H9 (cell line): ENCODE measurements at regions not wholly inside any gene's neighbourhood (a gene's known extent, or its start where the extent isn't known, plus 50 kb on each side); places are given as distances from the start of the nearest gene placed in this dataset.

ENCODE experiments used
- DNase-seq: peaks from one replicate; pipeline ENCODE4 v3.0.0-alpha.2; 2017
- H2AFZ ChIP-seq: one replicate; pipeline ENCODE4 v1.6.1; 2013; ENCODE audit warnings: mild to moderate bottlenecking, low read length, control low read depth, moderate library complexity
- H2AK5ac ChIP-seq: 2 replicates; pipeline ENCODE4 v1.6.1; 2013; ENCODE audit warnings: low read length, control low read depth, mixed read lengths; ENCODE audit not compliant: insufficient read length
- H2BK120ac ChIP-seq: one replicate; pipeline ENCODE4 v1.6.1; 2013; ENCODE audit warnings: low read depth, mild to moderate bottlenecking, low read length, control low read depth, inconsistent platforms; ENCODE audit not compliant: poor library complexity, severe bottlenecking
- H2BK12ac ChIP-seq: 2 replicates; pipeline ENCODE4 v1.6.1; 2013; ENCODE audit warnings: low read length, control low read depth, mixed read lengths, low read depth; ENCODE audit not compliant: insufficient read length
- H2BK15ac ChIP-seq: 2 replicates; pipeline ENCODE4 v1.6.1; 2013; ENCODE audit warnings: low read depth, low read length, control low read depth
- H2BK20ac ChIP-seq: one replicate; pipeline ENCODE4 v1.6.1; 2013; ENCODE audit warnings: low read depth, mild to moderate bottlenecking, low read length, control low read depth, inconsistent platforms; ENCODE audit not compliant: poor library complexity, severe bottlenecking
- H2BK5ac ChIP-seq: 2 replicates; pipeline ENCODE4 v1.6.1; 2013; ENCODE audit warnings: low read length, control low read depth, mixed read lengths; ENCODE audit not compliant: insufficient read length
- H3K14ac ChIP-seq: 2 replicates; pipeline ENCODE4 v1.6.1; 2013; ENCODE audit warnings: low read length, control low read depth; ENCODE audit not compliant: insufficient read depth
- H3K18ac ChIP-seq: 2 replicates; pipeline ENCODE4 v1.6.1; 2013; ENCODE audit warnings: low read depth, mild to moderate bottlenecking, mixed read lengths, low read length, control low read depth; ENCODE audit not compliant: insufficient read length
- H3K23ac ChIP-seq: 2 replicates; pipeline ENCODE4 v1.6.1; 2013; ENCODE audit warnings: low read length, control low read depth, mixed read lengths, low read depth; ENCODE audit not compliant: insufficient read length
- H3K23me2 ChIP-seq: 2 replicates; pipeline ENCODE4 v1.6.1; 2013; ENCODE audit warnings: low read depth, mild to moderate bottlenecking, mixed read lengths, low read length, control low read depth; ENCODE audit not compliant: insufficient read length, poor library complexity, severe bottlenecking
- H3K27ac ChIP-seq: 2 replicates; pipeline ENCODE4 v1.5.1; 2013; ENCODE audit warnings: low read length, control low read depth, mixed read lengths, low read depth; ENCODE audit not compliant: insufficient read length
- H3K27me3 ChIP-seq: 2 replicates; pipeline ENCODE4 v1.6.1; 2013; ENCODE audit warnings: low read length, control low read depth, inconsistent platforms; ENCODE audit not compliant: insufficient read depth
- H3K4ac ChIP-seq: 2 replicates; pipeline ENCODE4 v1.6.1; 2013; ENCODE audit warnings: low read depth, mild to moderate bottlenecking, control low read depth, inconsistent platforms, low read length, moderate library complexity
- H3K4me1 ChIP-seq: 2 replicates; pipeline ENCODE4 v1.6.1; 2013; ENCODE audit warnings: low read length, control low read depth, inconsistent platforms; ENCODE audit not compliant: insufficient read depth
- H3K4me2 ChIP-seq: 2 replicates; pipeline ENCODE4 v1.6.1; 2013; ENCODE audit warnings: low read length, control low read depth, mixed read lengths; ENCODE audit not compliant: insufficient read length, insufficient read depth
- H3K56ac ChIP-seq: 2 replicates; pipeline ENCODE4 v1.6.1; 2013; ENCODE audit warnings: low read depth, mild to moderate bottlenecking, mixed read lengths, low read length, control low read depth; ENCODE audit not compliant: insufficient read length
- H3K79me1 ChIP-seq: 2 replicates; pipeline ENCODE4 v1.6.1; 2013; ENCODE audit warnings: low read depth, mild to moderate bottlenecking, moderate library complexity, low read length, control low read depth, inconsistent platforms; ENCODE audit not compliant: insufficient read depth, poor library complexity, severe bottlenecking
- H3K79me2 ChIP-seq: 2 replicates; pipeline ENCODE4 v1.6.1; 2013; ENCODE audit warnings: low read length, control low read depth, inconsistent platforms; ENCODE audit not compliant: insufficient read depth
- H3K9ac ChIP-seq: 2 replicates; pipeline ENCODE4 v1.6.1; 2013; ENCODE audit warnings: low read length, control low read depth, mixed read lengths; ENCODE audit not compliant: insufficient read length; ENCODE audit errors: extremely low read depth
- H3K9me3 ChIP-seq: one replicate; pipeline ENCODE4 v1.6.1; 2013; ENCODE audit warnings: low read depth, low read length, inconsistent platforms; ENCODE audit not compliant: control insufficient read depth
- H3T11ph ChIP-seq: one replicate; pipeline ENCODE4 v1.6.1; 2013; ENCODE audit warnings: mild to moderate bottlenecking, low read length, control low read depth, inconsistent platforms
- H4K20me1 ChIP-seq: one replicate; pipeline ENCODE4 v1.6.1; 2013; ENCODE audit not compliant: control insufficient read depth, insufficient read length, insufficient read depth
- H4K5ac ChIP-seq: 2 replicates; pipeline ENCODE4 v1.6.1; 2013; ENCODE audit warnings: low read depth, mild to moderate bottlenecking, mixed read lengths, low read length, control low read depth; ENCODE audit not compliant: insufficient read length
- H4K8ac ChIP-seq: replicated peaks from 2 replicates; pipeline ENCODE4 v1.6.1; 2013; ENCODE audit warnings: low read length, control low read depth, mixed read lengths, low read depth; ENCODE audit not compliant: insufficient read length
- H4K91ac ChIP-seq: 2 replicates; pipeline ENCODE4 v1.6.1; 2013; ENCODE audit warnings: low read depth, mild to moderate bottlenecking, moderate library complexity, mixed read lengths, low read length, control low read depth; ENCODE audit not compliant: insufficient read length
- H3K27ac Mint-ChIP-seq, 3 experiments: 2 replicates in 2 of 3; 3 replicates in 1 of 3; pipeline ENCODE4 v1.8.0; 2020 to 2021; ENCODE audit warnings: mixed read lengths in 3 of 3, mild to moderate bottlenecking in 1 of 3, moderate library complexity in 1 of 3
- H3K27me3 Mint-ChIP-seq: 2 replicates; pipeline ENCODE4 v1.8.0; 2021; ENCODE audit warnings: low read depth, mild to moderate bottlenecking, moderate library complexity, mixed read lengths
- H3K36me3 Mint-ChIP-seq, 3 experiments: 2 replicates in 2 of 3; 3 replicates in 1 of 3; pipeline ENCODE4 v1.8.0; 2020 to 2021; ENCODE audit warnings: low read depth in 3 of 3, mixed read lengths in 3 of 3; ENCODE audit not compliant: insufficient read depth in 1 of 3
- H3K4me1 Mint-ChIP-seq, 2 experiments: 2 replicates each; pipeline ENCODE4 v1.8.0; 2020; ENCODE audit warnings: mixed read lengths in 2 of 2
- H3K4me3 Mint-ChIP-seq, 2 experiments: 2 replicates in 1 of 2; 3 replicates in 1 of 2; pipeline ENCODE4 v1.8.0; 2020 to 2021; ENCODE audit warnings: mild to moderate bottlenecking in 2 of 2, mixed read lengths in 2 of 2, moderate library complexity in 1 of 2
- H3K9me3 Mint-ChIP-seq, 2 experiments: 2 replicates in 1 of 2; 3 replicates in 1 of 2; pipeline ENCODE4 v1.8.0; 2020; ENCODE audit warnings: mild to moderate bottlenecking in 2 of 2, mixed read lengths in 2 of 2, moderate library complexity in 1 of 2
- WGBS: extraction: QIAGEN DNeasy Blood & Tissue Kit; methylation state at CpG from one replicate; pipeline ENCODE4 v1.1.7; 2013; ENCODE audit warnings: missing lambda C conversion rate, low lambda C conversion rate, mixed read lengths; ENCODE audit not compliant: insufficient read length; ENCODE audit errors: extremely low coverage; 5-methylcytosine and 5-hydroxymethylcytosine counted together
- TF ChIP-seq, protein P1 (sequence below): fragments of 200-600 bp; sonication (generic); conservative IDR thresholded peaks from 3 replicates; pipeline ENCODE4 v1.8.0; 2021; ENCODE audit warnings: antibody characterized with exemption, mild to moderate bottlenecking

- TF ChIP-seq, protein P1, sequence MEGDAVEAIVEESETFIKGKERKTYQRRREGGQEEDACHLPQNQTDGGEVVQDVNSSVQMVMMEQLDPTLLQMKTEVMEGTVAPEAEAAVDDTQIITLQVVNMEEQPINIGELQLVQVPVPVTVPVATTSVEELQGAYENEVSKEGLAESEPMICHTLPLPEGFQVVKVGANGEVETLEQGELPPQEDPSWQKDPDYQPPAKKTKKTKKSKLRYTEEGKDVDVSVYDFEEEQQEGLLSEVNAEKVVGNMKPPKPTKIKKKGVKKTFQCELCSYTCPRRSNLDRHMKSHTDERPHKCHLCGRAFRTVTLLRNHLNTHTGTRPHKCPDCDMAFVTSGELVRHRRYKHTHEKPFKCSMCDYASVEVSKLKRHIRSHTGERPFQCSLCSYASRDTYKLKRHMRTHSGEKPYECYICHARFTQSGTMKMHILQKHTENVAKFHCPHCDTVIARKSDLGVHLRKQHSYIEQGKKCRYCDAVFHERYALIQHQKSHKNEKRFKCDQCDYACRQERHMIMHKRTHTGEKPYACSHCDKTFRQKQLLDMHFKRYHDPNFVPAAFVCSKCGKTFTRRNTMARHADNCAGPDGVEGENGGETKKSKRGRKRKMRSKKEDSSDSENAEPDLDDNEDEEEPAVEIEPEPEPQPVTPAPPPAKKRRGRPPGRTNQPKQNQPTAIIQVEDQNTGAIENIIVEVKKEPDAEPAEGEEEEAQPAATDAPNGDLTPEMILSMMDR = no peak
- Histone ChIP-seq H2AK5ac (no peak overlapping the region), H4K5ac (no peak overlapping the region), H3K4me1 (no peaks in the 10 kb centered on the region), H3K27me3 (no peaks in the 10 kb centered on the region), H3K79me2 (no peaks in the 10 kb centered on the region), H3K23me2 (no peaks in the 10 kb centered on the region), H3T11ph (no peak overlapping the region), H3K23ac (no peak overlapping the region), H3K9me3 (no peaks in the 10 kb centered on the region), H3K27ac (no peak overlapping the region), H3K18ac (no peak overlapping the region), H2BK15ac (no peak overlapping the region), H3K4me2 (no peak overlapping the region), H2BK120ac (no peak overlapping the region), H4K8ac (no peak overlapping the region), H2BK12ac (no peak overlapping the region), H3K79me1 (no peaks in the 10 kb centered on the region), H3K56ac (no peak overlapping the region), H3K14ac (no peak overlapping the region), H2BK20ac (no peak overlapping the region), H2AFZ (no peak overlapping the region), H4K91ac (no peak overlapping the region), H3K9ac (no peak overlapping the region), H4K20me1 (no peaks in the 10 kb centered on the region), H2BK5ac (no peak overlapping the region), H3K4ac (no peak overlapping the region)
- WGBS = no CpG with 5 or more reads among the region's 2 CpGs
- H3K4me1 Mint-ChIP-seq = no peaks in the 10 kb centered on the region; a peak in 1 of 4 replicates
- no peaks in the 10 kb centered on the region for H3K36me3 Mint-ChIP-seq
- no peak overlapping the region for H3K27ac Mint-ChIP-seq
- H3K9me3 Mint-ChIP-seq = no peaks in the 10 kb centered on the region
- H3K27me3 Mint-ChIP-seq = peaks cover 2% of the 10 kb centered on the region; the same call in 1 of the 2 replicates
- DNase-seq = no peak
- no peak overlapping the region for H3K4me3 Mint-ChIP-seq
Observed at GRCh38 chr5:144778561-144778960, 607.9 kb downstream of the KCTD16 start.
